GM12878 (cell line): ENCODE measurements at regions not wholly inside any gene's neighbourhood (a gene's known extent, or its start where the extent isn't known, plus 50 kb on each side); places are given as distances from the start of the nearest gene placed in this dataset.

Experiments
- ATAC-seq: fragments of 200-7000 bp; cut with Tn5 transposase; 3 replicates; pipeline ENCODE4 v1.9.1; 2020; ENCODE audit warnings: mild to moderate bottlenecking, moderate library complexity
- BruUV-seq: library from RNA; stranded (reverse); fragments of 400-500 nt; replicated peaks from 2 replicates; lab custom pipeline; 2021; lab: Mats Ljungman, UMichigan
- CTCF ChIA-PET: fragments of 300-600 bp; sonication (Branson Sonifier 250); formaldehyde crosslinking; extraction: SDS; loops from one replicate; lab custom pipeline; 2021; ENCODE audit warnings: inconsistent platforms; lab: Yijun Ruan, JAX
- POLR2A ChIA-PET: fragments of 350-600 bp; formaldehyde crosslinking; extraction: SDS; loops from one replicate; lab custom pipeline; 2021; ENCODE audit warnings: inconsistent platforms; lab: Charles Lee
- RAD21 ChIA-PET: fragments of 300-600 bp; sonication (Branson Sonifier 250); formaldehyde crosslinking; loops from one replicate; lab custom pipeline; 2023; ENCODE audit warnings: antibody characterized with exemption; ENCODE audit not compliant: unreplicated experiment; lab: Charles Lee
- SMC1A ChIA-PET: fragments of 300-600 bp; sonication (Branson Sonifier 250); formaldehyde crosslinking; loops from one replicate; lab custom pipeline; 2023; ENCODE audit not compliant: unreplicated experiment, uncharacterized antibody; lab: Charles Lee
- DNase-seq: peaks from one replicate; pipeline ENCODE4 v3.0.0-alpha.2; 2011; ENCODE audit warnings: low read depth, low spot score
- FAIRE-seq: peaks from 3 replicates; lab custom pipeline; 2011; peaks lifted over from hg19 to GRCh38; lab: Jason Lieb, UNC
- H2AFZ ChIP-seq: 2 replicates; pipeline ENCODE4 v1.6.0; 2011; ENCODE audit warnings: low read depth, low read length, control low read depth; ENCODE audit not compliant: control insufficient read depth
- H3K27ac ChIP-seq: 2 replicates; pipeline ENCODE4 v1.5.1; 2011; ENCODE audit warnings: control low read depth; ENCODE audit not compliant: control insufficient read depth, insufficient read depth
- H3K27me3 ChIP-seq, 2 experiments: replicated peaks in 1 of 2; 2 replicates each; pipeline versions ENCODE4 v1.6.0 to v1.6.1; 2011; ENCODE audit warnings: low read length in 1 of 2; ENCODE audit not compliant: control insufficient read depth in 2 of 2, insufficient read depth in 2 of 2
- H3K36me3 ChIP-seq, 2 experiments: 2 replicates each; pipeline ENCODE4 v1.5.1; 2011; ENCODE audit warnings: low read length in 1 of 2; ENCODE audit not compliant: control insufficient read depth in 2 of 2, insufficient read depth in 2 of 2
- H3K4me1 ChIP-seq: 2 replicates; pipeline ENCODE4 v1.6.1; 2011; ENCODE audit warnings: mild to moderate bottlenecking, low read length, moderate library complexity, mixed read lengths; ENCODE audit not compliant: control insufficient read depth, insufficient read depth
- H3K4me2 ChIP-seq: 2 replicates; pipeline ENCODE4 v1.6.0; 2011; ENCODE audit warnings: control low read depth; ENCODE audit not compliant: control insufficient read depth, insufficient read depth
- H3K4me3 ChIP-seq: fragments of 200-600 bp; sonication (generic); 2 replicates; pipeline ENCODE4 v1.5.1; 2016
- H3K79me2 ChIP-seq: 2 replicates; pipeline ENCODE4 v1.6.0; 2011; ENCODE audit warnings: low read length; ENCODE audit not compliant: control insufficient read depth, insufficient read depth
- H3K9ac ChIP-seq: 2 replicates; pipeline ENCODE4 v1.8.0; 2011; ENCODE audit warnings: low read length, control low read depth, mixed read lengths; ENCODE audit not compliant: control insufficient read depth, insufficient read depth
- H3K9me3 ChIP-seq: replicated peaks from 3 replicates; pipeline ENCODE4 v1.5.1; 2011; ENCODE audit warnings: mild to moderate bottlenecking, low read length; ENCODE audit not compliant: control insufficient read depth, insufficient read depth
- H4K20me1 ChIP-seq: 2 replicates; pipeline ENCODE4 v1.6.0; 2011; ENCODE audit not compliant: control insufficient read depth, insufficient read depth
- CHD4 ChIP-seq: fragments of 200-600 bp; sonication (generic); IDR thresholded peaks from 2 replicates; pipeline ENCODE4 v1.6.1; 2016; ENCODE audit warnings: mild to moderate bottlenecking
- MXI1 ChIP-seq: fragments of 150-350 bp; IDR thresholded peaks from 2 replicates; pipeline ENCODE4 v1.6.1; 2011; ENCODE audit warnings: low read depth, mild to moderate bottlenecking, inconsistent platforms, low read length, improper control_type of control experiment
- MYB ChIP-seq: fragments of 150-350 bp; IDR thresholded peaks from 2 replicates; pipeline ENCODE4 v1.6.1; 2014; ENCODE audit warnings: mild to moderate bottlenecking, low read depth, low read length, borderline replicate concordance
- RB1 ChIP-seq: fragments of 450-650 bp; formaldehyde crosslinking; IDR thresholded peaks from 2 replicates; pipeline ENCODE4 v1.6.1; 2017; ENCODE audit warnings: mild to moderate bottlenecking, borderline replicate concordance
- SMAD5 ChIP-seq: IDR thresholded peaks from 2 replicates; pipeline ENCODE4 v1.6.1; 2016; ENCODE audit warnings: antibody characterized with exemption, low read depth
- WGBS: methylation state at CpG from one replicate; pipeline ENCODE4 v1.1.6; 2016; ENCODE audit warnings: low lambda C conversion rate; ENCODE audit not compliant: insufficient replicate concordance, insufficient coverage; ENCODE audit errors: missing lambda C conversion rate; 5-methylcytosine and 5-hydroxymethylcytosine counted together
- in situ Hi-C: fragments of 300-500 bp; cut with MboI; formaldehyde crosslinking; loops from 9 replicates; pipeline ENCODE4 v1.14.3; 2018; ENCODE audit warnings: mixed read lengths
- intact Hi-C: fragments of 100-400 bp; cut with micrococcal nuclease; formaldehyde crosslinking; loops from one replicate; pipeline ENCODE4 v1.14.2; 2022; ENCODE audit not compliant: unreplicated experiment
- TF ChIP-seq, protein P1 (sequence below): fragments of 450-650 bp; formaldehyde crosslinking; IDR thresholded peaks from 2 replicates; pipeline ENCODE4 v1.4.0; 2020; ENCODE audit warnings: mild to moderate bottlenecking, moderate library complexity

DNA sequence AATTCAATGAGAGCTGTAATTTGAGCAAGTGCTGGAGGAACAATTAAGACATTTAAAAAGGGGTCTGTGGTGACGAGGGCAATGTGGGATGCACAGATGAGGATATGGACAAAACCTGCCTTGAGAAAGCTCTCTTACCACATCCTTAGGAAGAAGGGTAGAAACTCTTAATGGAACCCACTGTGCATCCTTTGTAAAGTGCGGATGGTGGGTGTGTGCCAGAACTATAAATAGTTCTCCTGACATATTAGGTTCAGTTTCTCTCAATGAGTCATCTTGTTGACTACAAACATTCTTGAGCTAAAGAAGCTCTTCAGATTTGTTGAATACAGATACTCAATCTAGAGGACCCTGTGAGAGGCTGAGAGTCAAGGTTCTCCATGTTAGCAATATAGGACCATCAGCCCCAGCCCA lies 106.1 kb upstream of the ANO4 start:
- CTCF ChIA-PET = interaction anchor here (1.1 to 1.7 kb wide), 3 partner anchors 16 to 54 kb away, joined by 4 to 6 read pairs (median 5); no protein-coding TSS in a partner anchor
- FAIRE-seq (no peak), ATAC-seq (no peak), DNase-seq (no peak)
- POLR2A ChIA-PET = interaction anchor here (0.5 kb wide), 1 partner anchor 562 kb away, joined by 3 read pairs; no protein-coding TSS in a partner anchor
- no peaks in the 10 kb centered on the region for H3K27me3 ChIP-seq
- intact Hi-C loops (no loop called here), in situ Hi-C loops (no loop called here)
- H3K4me2 ChIP-seq = no peak overlapping the region
- H2AFZ ChIP-seq = no peak overlapping the region
- H3K4me1 ChIP-seq = no peaks in the 10 kb centered on the region
- H4K20me1 ChIP-seq = no peaks in the 10 kb centered on the region
- SMC1A ChIA-PET = interaction anchor here (1.1 to 1.7 kb wide), 3 partner anchors 8 to 32 kb away, joined by 3 read pairs; no protein-coding TSS in a partner anchor
- H3K9me3 ChIP-seq = peaks cover 2% of the 10 kb centered on the region; the same call in 1 of the 3 replicates
- BruUV-seq = no TSS peak
- RAD21 ChIA-PET = no interaction called here
- no peaks in the 10 kb centered on the region for H3K36me3 ChIP-seq
- no peak overlapping the region for H3K27ac ChIP-seq
- TF ChIP-seq MYB (no peak), CHD4 (no peak), SMAD5 (no peak), MXI1 (no peak), RB1 (no peak)
- TF ChIP-seq, protein P1, sequence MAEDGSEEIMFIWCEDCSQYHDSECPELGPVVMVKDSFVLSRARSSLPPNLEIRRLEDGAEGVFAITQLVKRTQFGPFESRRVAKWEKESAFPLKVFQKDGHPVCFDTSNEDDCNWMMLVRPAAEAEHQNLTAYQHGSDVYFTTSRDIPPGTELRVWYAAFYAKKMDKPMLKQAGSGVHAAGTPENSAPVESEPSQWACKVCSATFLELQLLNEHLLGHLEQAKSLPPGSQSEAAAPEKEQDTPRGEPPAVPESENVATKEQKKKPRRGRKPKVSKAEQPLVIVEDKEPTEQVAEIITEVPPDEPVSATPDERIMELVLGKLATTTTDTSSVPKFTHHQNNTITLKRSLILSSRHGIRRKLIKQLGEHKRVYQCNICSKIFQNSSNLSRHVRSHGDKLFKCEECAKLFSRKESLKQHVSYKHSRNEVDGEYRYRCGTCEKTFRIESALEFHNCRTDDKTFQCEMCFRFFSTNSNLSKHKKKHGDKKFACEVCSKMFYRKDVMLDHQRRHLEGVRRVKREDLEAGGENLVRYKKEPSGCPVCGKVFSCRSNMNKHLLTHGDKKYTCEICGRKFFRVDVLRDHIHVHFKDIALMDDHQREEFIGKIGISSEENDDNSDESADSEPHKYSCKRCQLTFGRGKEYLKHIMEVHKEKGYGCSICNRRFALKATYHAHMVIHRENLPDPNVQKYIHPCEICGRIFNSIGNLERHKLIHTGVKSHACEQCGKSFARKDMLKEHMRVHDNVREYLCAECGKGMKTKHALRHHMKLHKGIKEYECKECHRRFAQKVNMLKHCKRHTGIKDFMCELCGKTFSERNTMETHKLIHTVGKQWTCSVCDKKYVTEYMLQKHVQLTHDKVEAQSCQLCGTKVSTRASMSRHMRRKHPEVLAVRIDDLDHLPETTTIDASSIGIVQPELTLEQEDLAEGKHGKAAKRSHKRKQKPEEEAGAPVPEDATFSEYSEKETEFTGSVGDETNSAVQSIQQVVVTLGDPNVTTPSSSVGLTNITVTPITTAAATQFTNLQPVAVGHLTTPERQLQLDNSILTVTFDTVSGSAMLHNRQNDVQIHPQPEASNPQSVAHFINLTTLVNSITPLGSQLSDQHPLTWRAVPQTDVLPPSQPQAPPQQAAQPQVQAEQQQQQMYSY = no peak
- H3K79me2 ChIP-seq = no peaks in the 10 kb centered on the region
- WGBS = 28% methylated on average over 2 of the region's 2 CpGs
- H3K9ac ChIP-seq = no peak overlapping the region
- H3K4me3 ChIP-seq = no peak overlapping the region
